ENCODE measurements at regions not wholly inside any gene's neighbourhood (a gene's known extent, or its start where the extent isn't known, plus 50 kb on each side); places are given as distances from the start of the nearest gene placed in this dataset.

DNA sequence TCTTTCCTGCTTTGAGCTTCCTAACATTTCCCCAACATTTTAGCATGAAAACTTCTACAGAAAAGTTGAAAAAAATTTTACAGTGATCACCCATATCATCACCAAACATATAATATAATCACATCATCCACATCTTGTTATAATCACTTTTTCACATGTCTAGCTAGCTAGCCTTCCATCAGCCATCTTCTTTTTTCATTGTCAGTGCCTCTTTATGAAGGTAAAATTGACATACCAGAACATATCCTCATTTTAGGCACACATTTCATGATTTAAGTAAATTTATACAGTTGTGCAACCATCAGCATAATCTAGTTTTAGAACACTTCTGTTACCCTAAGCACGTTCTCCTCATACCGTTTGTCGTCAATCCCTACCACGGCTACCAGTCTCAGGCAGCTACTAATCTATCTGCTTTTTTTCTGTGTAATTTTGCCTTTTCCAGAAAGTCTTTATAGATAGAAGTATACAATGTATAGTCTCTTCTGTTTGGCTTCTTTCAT lies 73.7 kb downstream of the VEGFA start:
- peaks cover 0 to 10% of the 10 kb centered on the region in 2 experiments for H3K4me1 ChIP-seq (ENCODE audit: control insufficient read depth in 1 of 2, insufficient read depth in 2 of 2, low read length in 2 of 2)
- no peak overlapping the region for H4K91ac ChIP-seq (ENCODE audit: low read depth, low read length)
- H3K4me3 ChIP-seq (ENCODE audit: low read depth, low read length): no peak overlapping the region
- H2BK5ac ChIP-seq (ENCODE audit: low read depth, low read length, poor library complexity): no peak overlapping the region
- H2AK5ac ChIP-seq (ENCODE audit: low read length): no peak overlapping the region
- H2AFZ ChIP-seq (ENCODE audit: insufficient read depth, low read length, poor library complexity): no peak overlapping the region
- no peak overlapping the region for H3K14ac ChIP-seq (ENCODE audit: low read length)
- no peaks in the 10 kb centered on the region for H3K27me3 ChIP-seq (ENCODE audit: insufficient read depth, low read length)
- no peak overlapping the region for H3K18ac ChIP-seq (ENCODE audit: low read length)
- no peak overlapping the region for H3K4me2 ChIP-seq (ENCODE audit: low read length)
- H3K23ac ChIP-seq (ENCODE audit: low read length): no peak overlapping the region
- H4K12ac ChIP-seq (ENCODE audit: low read depth, low read length): no peak overlapping the region
- H3K79me2 ChIP-seq (ENCODE audit: control insufficient read depth, insufficient read depth, low read length, poor library complexity): no peaks in the 10 kb centered on the region
- DNase-seq: no peak
- WGBS (ENCODE audit: extremely low coverage, insufficient coverage, insufficient read length): no CpG with 5 or more reads among the region's 4 CpGs
- H3K9ac ChIP-seq (ENCODE audit: low read length): no peak overlapping the region
- no peak overlapping the region for H2BK12ac ChIP-seq (ENCODE audit: low read length)
- no peak overlapping the region for H4K8ac ChIP-seq (ENCODE audit: low read depth, low read length)
- H3K9me3 ChIP-seq (ENCODE audit: insufficient read depth, low read depth, low read length): no peaks in the 10 kb centered on the region
- no peaks in the 10 kb centered on the region for H3K79me1 ChIP-seq (ENCODE audit: low read length)
- no peaks in the 10 kb centered on the region for H3K36me3 ChIP-seq (ENCODE audit: control insufficient read depth in 1 of 2, insufficient read depth in 2 of 2, low read length in 2 of 2)
- no peak overlapping the region for H2BK120ac ChIP-seq (ENCODE audit: insufficient read depth, low read length, poor library complexity)
- no peak overlapping the region for H3K4ac ChIP-seq (ENCODE audit: low read depth, low read length)
- H3K27ac ChIP-seq (ENCODE audit: low read depth, low read length): no peak overlapping the region

DNA sequence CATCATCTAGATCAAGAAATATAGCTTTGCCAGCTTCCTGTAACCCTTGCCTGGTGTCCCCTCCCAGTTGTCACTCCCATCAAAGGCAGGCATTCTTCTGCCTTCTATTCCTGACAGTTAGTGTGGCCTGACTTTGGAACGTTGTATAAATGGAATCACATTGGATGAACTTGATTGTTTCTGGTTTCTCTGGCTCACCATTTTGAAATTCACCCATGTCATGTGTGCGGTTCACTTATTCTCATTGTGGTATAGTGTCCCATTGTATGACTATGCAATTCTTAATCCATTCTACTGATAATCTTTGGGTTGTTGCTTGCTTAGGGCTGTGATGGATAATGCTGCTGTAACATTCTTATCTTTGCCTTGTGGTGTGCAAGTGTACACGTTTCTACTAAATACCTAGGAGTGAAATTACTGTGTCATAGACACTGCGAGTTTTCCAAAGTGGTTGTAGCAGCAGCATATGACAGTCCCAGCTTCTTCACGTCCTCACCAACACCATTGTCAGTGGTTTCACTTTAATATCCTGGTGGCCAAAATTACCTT lies 73.2 kb downstream of the VEGFA start:
- H3K18ac ChIP-seq (ENCODE audit: low read length): no peak overlapping the region
- no peak overlapping the region for H3K27ac ChIP-seq (ENCODE audit: low read depth, low read length)
- no peak overlapping the region for H4K12ac ChIP-seq (ENCODE audit: low read depth, low read length)
- H3K9ac ChIP-seq (ENCODE audit: low read length): no peak overlapping the region
- no peak for DNase-seq
- H3K79me2 ChIP-seq (ENCODE audit: control insufficient read depth, insufficient read depth, low read length, poor library complexity): no peaks in the 10 kb centered on the region
- no peak overlapping the region for H2AFZ ChIP-seq (ENCODE audit: insufficient read depth, low read length, poor library complexity)
- H3K4me3 ChIP-seq (ENCODE audit: low read depth, low read length): no peak overlapping the region
- H2AK5ac ChIP-seq (ENCODE audit: low read length): no peak overlapping the region
- no peaks in the 10 kb centered on the region for H3K36me3 ChIP-seq (ENCODE audit: control insufficient read depth in 1 of 2, insufficient read depth in 2 of 2, low read length in 2 of 2)
- no peak overlapping the region for H3K23ac ChIP-seq (ENCODE audit: low read length)
- H3K27me3 ChIP-seq (ENCODE audit: insufficient read depth, low read length): no peaks in the 10 kb centered on the region
- peaks cover 2% of the 10 kb centered on the region for H3K79me1 ChIP-seq (ENCODE audit: low read length)
- WGBS (ENCODE audit: extremely low coverage, insufficient coverage, insufficient read length): no CpG with 5 or more reads among the region's 5 CpGs
- H4K91ac ChIP-seq (ENCODE audit: low read depth, low read length): no peak overlapping the region
- H3K4me1 ChIP-seq (ENCODE audit: control insufficient read depth in 1 of 2, insufficient read depth in 2 of 2, low read length in 2 of 2): peaks cover 3 to 11% of the 10 kb centered on the region in 2 experiments
- H3K4me2 ChIP-seq (ENCODE audit: low read length): no peak overlapping the region
- H3K14ac ChIP-seq (ENCODE audit: low read length): no peak overlapping the region
- no peaks in the 10 kb centered on the region for H3K9me3 ChIP-seq (ENCODE audit: insufficient read depth, low read depth, low read length)
- H3K4ac ChIP-seq (ENCODE audit: low read depth, low read length): no peak overlapping the region
- no peak overlapping the region for H4K8ac ChIP-seq (ENCODE audit: low read depth, low read length)
- no peak overlapping the region for H2BK120ac ChIP-seq (ENCODE audit: insufficient read depth, low read length, poor library complexity)
- H2BK12ac ChIP-seq (ENCODE audit: low read length): no peak overlapping the region
- H2BK5ac ChIP-seq (ENCODE audit: low read depth, low read length, poor library complexity): no peak overlapping the region

DNA sequence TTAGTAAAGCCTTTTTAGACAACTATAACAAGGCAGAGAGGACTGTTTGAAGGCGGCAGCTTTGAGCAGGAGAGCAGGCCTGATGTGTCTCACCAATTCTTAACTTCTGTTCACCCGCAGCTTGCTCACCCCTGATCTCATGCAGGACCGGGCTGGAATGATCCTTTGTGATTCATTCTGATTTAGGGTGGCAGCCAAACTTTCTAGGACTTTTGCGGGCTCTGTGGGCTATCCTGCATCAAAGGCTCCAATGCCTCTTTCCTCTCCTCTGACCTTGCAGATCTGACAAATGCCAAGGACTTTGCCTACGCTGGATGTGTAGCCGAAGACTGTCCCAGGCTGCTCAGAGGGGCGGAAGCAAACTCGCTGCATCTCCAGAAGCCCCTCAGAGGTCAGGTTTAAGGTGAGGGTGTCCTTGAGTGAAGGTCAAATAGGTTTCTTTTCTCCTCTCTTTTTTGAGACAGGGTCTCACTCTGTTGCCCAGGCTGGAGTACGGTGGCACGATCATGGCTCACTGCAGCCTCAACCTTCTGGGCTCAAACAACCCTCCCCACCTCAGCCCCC lies 72.3 kb downstream of the VEGFA start:
- Histone ChIP-seq H2AK5ac (ENCODE audit: low read length) (no peak overlapping the region), H3K36me3 (ENCODE audit: control insufficient read depth in 1 of 2, insufficient read depth in 2 of 2, low read length in 2 of 2) (no peaks in the 10 kb centered on the region), H4K8ac (ENCODE audit: low read depth, low read length) (no peak overlapping the region), H3K9me3 (ENCODE audit: insufficient read depth, low read depth, low read length) (no peaks in the 10 kb centered on the region), H4K12ac (ENCODE audit: low read depth, low read length) (no peak overlapping the region), H2BK5ac (ENCODE audit: low read depth, low read length, poor library complexity) (no peak overlapping the region), H3K4me1 (ENCODE audit: control insufficient read depth in 1 of 2, insufficient read depth in 2 of 2, low read length in 2 of 2) (peaks cover 5 to 8% of the 10 kb centered on the region in 2 experiments), H2AFZ (ENCODE audit: insufficient read depth, low read length, poor library complexity) (no peak overlapping the region), H4K91ac (ENCODE audit: low read depth, low read length) (no peak overlapping the region), H3K27me3 (ENCODE audit: insufficient read depth, low read length) (no peaks in the 10 kb centered on the region), H3K27ac (ENCODE audit: low read depth, low read length) (no peak overlapping the region), H3K4me3 (ENCODE audit: low read depth, low read length) (no peak overlapping the region), H3K23ac (ENCODE audit: low read length) (no peak overlapping the region), H3K79me1 (ENCODE audit: low read length) (peaks cover 2% of the 10 kb centered on the region), H3K4ac (ENCODE audit: low read depth, low read length) (no peak overlapping the region), H2BK12ac (ENCODE audit: low read length) (no peak overlapping the region), H3K79me2 (ENCODE audit: control insufficient read depth, insufficient read depth, low read length, poor library complexity) (no peaks in the 10 kb centered on the region), H3K9ac (ENCODE audit: low read length) (no peak overlapping the region), H3K18ac (ENCODE audit: low read length) (no peak overlapping the region), H3K14ac (ENCODE audit: low read length) (no peak overlapping the region), H2BK120ac (ENCODE audit: insufficient read depth, low read length, poor library complexity) (no peak overlapping the region), H3K4me2 (ENCODE audit: low read length) (no peak overlapping the region)
- no CpG with 5 or more reads among the region's 10 CpGs for WGBS (ENCODE audit: extremely low coverage, insufficient coverage, insufficient read length)
- DNase-seq: no peak

DNA sequence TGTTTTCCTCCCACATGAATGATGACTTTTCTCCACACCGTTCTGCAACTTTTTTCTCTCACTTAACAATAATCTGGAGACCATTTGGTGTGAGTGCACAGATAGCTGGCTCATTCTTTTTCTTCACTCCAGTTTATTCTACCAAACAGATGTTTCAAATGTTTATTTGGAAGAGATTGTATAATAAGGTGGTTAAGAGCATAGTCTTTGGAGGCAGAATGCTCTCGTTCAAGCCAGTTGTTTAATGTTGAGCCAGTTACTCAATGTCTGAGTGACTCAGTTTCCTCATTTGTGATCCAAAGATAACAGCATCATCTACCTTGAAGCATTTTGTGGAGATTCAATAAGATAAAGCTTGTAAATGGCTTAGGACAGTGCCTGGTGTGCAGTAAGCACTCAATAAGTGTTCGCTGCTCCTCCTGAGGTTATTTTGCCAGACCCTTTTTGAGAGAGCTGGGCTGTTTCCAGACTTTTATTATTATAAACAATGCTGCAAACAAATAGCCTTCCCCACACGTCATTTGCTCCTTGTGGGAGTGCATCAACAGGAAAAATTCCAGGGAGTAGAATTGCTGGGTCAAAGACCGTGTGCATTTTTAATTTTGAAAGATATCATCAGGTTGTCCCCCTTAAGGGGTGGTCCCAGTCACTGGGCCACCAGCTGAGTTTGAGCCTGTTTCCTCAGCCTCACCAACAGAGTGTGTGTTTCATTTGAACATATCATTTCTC lies 70.6 kb downstream of the VEGFA start:
- Histone ChIP-seq H2AK5ac (ENCODE audit: low read length) (no peak overlapping the region), H3K4me3 (ENCODE audit: low read depth, low read length) (no peak overlapping the region), H3K27me3 (ENCODE audit: insufficient read depth, low read length) (no peaks in the 10 kb centered on the region), H2BK5ac (ENCODE audit: low read depth, low read length, poor library complexity) (no peak overlapping the region), H3K9ac (ENCODE audit: low read length) (no peak overlapping the region), H2BK120ac (ENCODE audit: insufficient read depth, low read length, poor library complexity) (no peak overlapping the region), H3K79me2 (ENCODE audit: control insufficient read depth, insufficient read depth, low read length, poor library complexity) (no peaks in the 10 kb centered on the region), H2BK12ac (ENCODE audit: low read length) (no peak overlapping the region), H3K14ac (ENCODE audit: low read length) (no peak overlapping the region), H4K12ac (ENCODE audit: low read depth, low read length) (no peak overlapping the region), H3K23ac (ENCODE audit: low read length) (no peak overlapping the region), H3K18ac (ENCODE audit: low read length) (no peak overlapping the region), H4K8ac (ENCODE audit: low read depth, low read length) (no peak overlapping the region), H2AFZ (ENCODE audit: insufficient read depth, low read length, poor library complexity) (no peak overlapping the region), H3K9me3 (ENCODE audit: insufficient read depth, low read depth, low read length) (no peaks in the 10 kb centered on the region), H3K27ac (ENCODE audit: low read depth, low read length) (no peak overlapping the region), H3K4ac (ENCODE audit: low read depth, low read length) (no peak overlapping the region), H3K79me1 (ENCODE audit: low read length) (peaks cover 4% of the 10 kb centered on the region), H3K36me3 (ENCODE audit: control insufficient read depth in 1 of 2, insufficient read depth in 2 of 2, low read length in 2 of 2) (no peaks in the 10 kb centered on the region), H4K91ac (ENCODE audit: low read depth, low read length) (no peak overlapping the region), H3K4me1 (ENCODE audit: control insufficient read depth in 1 of 2, insufficient read depth in 2 of 2, low read length in 2 of 2) (peaks cover 17 to 18% of the 10 kb centered on the region in 2 experiments), H3K4me2 (ENCODE audit: low read length) (no peak overlapping the region)
- no CpG with 5 or more reads among the region's 5 CpGs for WGBS (ENCODE audit: extremely low coverage, insufficient coverage, insufficient read length)
- no peak for DNase-seq

All from trophoblast cell (in vitro differentiated cells and primary cell).